WTC11 (cell line): ENCODE measurements at regions not wholly inside any gene's neighbourhood (a gene's known extent, or its start where the extent isn't known, plus 50 kb on each side); places are given as distances from the start of the nearest gene placed in this dataset.

Experiments used
- ATAC-seq: fragments of 200-7000 bp; cut with Tn5 transposase; 2 replicates; pipeline ENCODE4 v1.10.0; 2021; ENCODE audit warnings: mild to moderate bottlenecking, moderate library complexity
- CTCF ChIA-PET: fragments of 300-600 bp; sonication (Branson Sonifier 250); formaldehyde crosslinking; loops from one replicate; lab custom pipeline; 2021; ENCODE audit warnings: antibody characterized with exemption; lab: Charles Lee
- POLR2A ChIA-PET: fragments of 350-600 bp; sonication (Branson Sonifier 250); formaldehyde crosslinking; loops from one replicate; lab custom pipeline; 2021; ENCODE audit warnings: antibody characterized with exemption; lab: Charles Lee
- DNase-seq: peaks from one replicate; pipeline ENCODE4 v3.0.0; 2021; ENCODE audit warnings: low spot score
- H3K27ac Mint-ChIP-seq: 2 replicates; pipeline ENCODE4 v1.8.0; 2021; ENCODE audit warnings: mixed read lengths
- H3K27me3 Mint-ChIP-seq: 2 replicates; pipeline ENCODE4 v1.8.0; 2021; ENCODE audit warnings: low read depth, mild to moderate bottlenecking, moderate library complexity, mixed read lengths
- H3K36me3 Mint-ChIP-seq: 2 replicates; pipeline ENCODE4 v1.8.0; 2021; ENCODE audit warnings: mixed read lengths
- H3K4me1 Mint-ChIP-seq: 2 replicates; pipeline ENCODE4 v1.8.0; 2022; ENCODE audit warnings: mixed read lengths
- H3K4me3 Mint-ChIP-seq: 2 replicates; pipeline ENCODE4 v1.8.0; 2021; ENCODE audit warnings: mild to moderate bottlenecking, moderate library complexity, mixed read lengths
- H3K9me3 Mint-ChIP-seq: 2 replicates; pipeline ENCODE4 v1.8.0; 2021; ENCODE audit warnings: mixed read lengths
- CBFB ChIP-seq: sonication (generic); formaldehyde crosslinking; IDR thresholded peaks from 2 replicates; pipeline ENCODE4 v1.8.1; 2022; ENCODE audit warnings: mild to moderate bottlenecking, low read depth, missing genetic modification reagents
- CREB1 ChIP-seq: sonication (generic); formaldehyde crosslinking; IDR thresholded peaks from 2 replicates; pipeline ENCODE4 v1.8.0; 2023; ENCODE audit warnings: mild to moderate bottlenecking, missing genetic modification reagents
- GABPB1 ChIP-seq: sonication (generic); formaldehyde crosslinking; IDR thresholded peaks from 2 replicates; pipeline ENCODE4 v1.8.1; 2023; ENCODE audit warnings: mild to moderate bottlenecking, missing genetic modification reagents
- IRF2 ChIP-seq: sonication (generic); formaldehyde crosslinking; IDR thresholded peaks from 2 replicates; pipeline ENCODE4 v1.8.0; 2022; ENCODE audit warnings: low read depth, missing genetic modification reagents, borderline replicate concordance
- JUN ChIP-seq: sonication (generic); formaldehyde crosslinking; IDR thresholded peaks from 2 replicates; pipeline ENCODE4 v1.8.0; 2023; ENCODE audit warnings: mild to moderate bottlenecking, missing genetic modification reagents
- TEAD1 ChIP-seq: sonication (generic); formaldehyde crosslinking; IDR thresholded peaks from 2 replicates; pipeline ENCODE4 v1.8.0; 2022; ENCODE audit warnings: mild to moderate bottlenecking, missing genetic modification reagents
- ZBTB21 ChIP-seq: sonication (generic); formaldehyde crosslinking; IDR thresholded peaks from 2 replicates; pipeline ENCODE4 v1.8.1; 2023; ENCODE audit warnings: mild to moderate bottlenecking, missing genetic modification reagents, borderline replicate concordance
- ZNF121 ChIP-seq: sonication (generic); formaldehyde crosslinking; IDR thresholded peaks from 2 replicates; pipeline ENCODE4 v1.8.0; 2023; ENCODE audit warnings: missing genetic modification reagents
- ZNF232 ChIP-seq: sonication (generic); formaldehyde crosslinking; IDR thresholded peaks from 2 replicates; pipeline ENCODE4 v1.8.0; 2022; ENCODE audit warnings: mild to moderate bottlenecking, missing genetic modification reagents
- ZNF263 ChIP-seq: sonication (generic); formaldehyde crosslinking; IDR thresholded peaks from 2 replicates; pipeline ENCODE4 v1.8.1; 2022; ENCODE audit warnings: low read depth, mild to moderate bottlenecking, moderate library complexity, missing genetic modification reagents
- TF ChIP-seq, protein P1 (sequence below): sonication (generic); formaldehyde crosslinking; IDR thresholded peaks from 2 replicates; pipeline ENCODE4 v1.8.0; 2023; ENCODE audit warnings: missing genetic modification reagents, mild to moderate bottlenecking, borderline replicate concordance
- TF ChIP-seq, protein P2 (sequence below): fragments of 200-600 bp; IDR thresholded peaks from 2 replicates; pipeline ENCODE4 v1.8.0; 2022; ENCODE audit warnings: antibody characterized with exemption
- TF ChIP-seq, protein P3 (sequence below): sonication (generic); formaldehyde crosslinking; IDR thresholded peaks from 2 replicates; pipeline ENCODE4 v1.8.1; 2022; ENCODE audit warnings: low read depth, mild to moderate bottlenecking, moderate library complexity, missing genetic modification reagents, borderline replicate concordance
- TF ChIP-seq, protein P4 (sequence below): sonication (generic); formaldehyde crosslinking; IDR thresholded peaks from 2 replicates; pipeline ENCODE4 v1.8.0; 2022; ENCODE audit warnings: mild to moderate bottlenecking, missing genetic modification reagents

GRCh38 chr10:78458983-78459638, 425.4 kb downstream of the RPS24 start:
- CTCF ChIA-PET: no interaction called here

DNA sequence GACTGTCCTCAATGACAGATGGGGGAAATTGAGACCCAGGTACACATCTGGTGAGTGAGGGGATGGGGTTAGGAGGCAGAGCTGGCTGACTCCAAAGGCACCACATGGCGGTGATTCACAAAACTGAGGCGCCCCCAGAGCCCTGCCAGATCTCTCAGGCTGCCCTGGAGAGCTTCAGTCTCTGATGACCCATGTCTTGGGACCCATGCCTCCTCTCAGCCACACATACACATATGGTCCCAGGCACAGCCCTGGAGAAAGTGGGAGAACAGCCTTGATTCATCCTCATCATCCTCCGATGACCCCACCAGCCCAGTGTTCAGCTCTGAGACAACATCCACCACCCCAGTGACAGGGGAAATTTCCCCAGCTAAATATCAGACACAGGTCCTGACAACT, 426.0 kb downstream of the RPS24 start:
- ChIA-PET CTCF (no interaction called here), POLR2A (no interaction called here)
- no peak for ATAC-seq
- Mint-ChIP-seq H3K27ac (no peak overlapping the region), H3K27me3 (no peaks in the 10 kb centered on the region), H3K4me3 (no peak overlapping the region), H3K4me1 (peaks cover 8% of the 10 kb centered on the region), H3K36me3 (no peaks in the 10 kb centered on the region)
- DNase-seq: no peak
- TF ChIP-seq ZNF232 (CRISPR knock-in tag) (no peak), ZNF263 (CRISPR knock-in tag) (no peak), ZNF121 (CRISPR knock-in tag) (no peak), ZBTB21 (CRISPR knock-in tag) (no peak), TEAD1 (no peak), CREB1 (CRISPR knock-in tag) (no peak)
- TF ChIP-seq, protein P1, sequence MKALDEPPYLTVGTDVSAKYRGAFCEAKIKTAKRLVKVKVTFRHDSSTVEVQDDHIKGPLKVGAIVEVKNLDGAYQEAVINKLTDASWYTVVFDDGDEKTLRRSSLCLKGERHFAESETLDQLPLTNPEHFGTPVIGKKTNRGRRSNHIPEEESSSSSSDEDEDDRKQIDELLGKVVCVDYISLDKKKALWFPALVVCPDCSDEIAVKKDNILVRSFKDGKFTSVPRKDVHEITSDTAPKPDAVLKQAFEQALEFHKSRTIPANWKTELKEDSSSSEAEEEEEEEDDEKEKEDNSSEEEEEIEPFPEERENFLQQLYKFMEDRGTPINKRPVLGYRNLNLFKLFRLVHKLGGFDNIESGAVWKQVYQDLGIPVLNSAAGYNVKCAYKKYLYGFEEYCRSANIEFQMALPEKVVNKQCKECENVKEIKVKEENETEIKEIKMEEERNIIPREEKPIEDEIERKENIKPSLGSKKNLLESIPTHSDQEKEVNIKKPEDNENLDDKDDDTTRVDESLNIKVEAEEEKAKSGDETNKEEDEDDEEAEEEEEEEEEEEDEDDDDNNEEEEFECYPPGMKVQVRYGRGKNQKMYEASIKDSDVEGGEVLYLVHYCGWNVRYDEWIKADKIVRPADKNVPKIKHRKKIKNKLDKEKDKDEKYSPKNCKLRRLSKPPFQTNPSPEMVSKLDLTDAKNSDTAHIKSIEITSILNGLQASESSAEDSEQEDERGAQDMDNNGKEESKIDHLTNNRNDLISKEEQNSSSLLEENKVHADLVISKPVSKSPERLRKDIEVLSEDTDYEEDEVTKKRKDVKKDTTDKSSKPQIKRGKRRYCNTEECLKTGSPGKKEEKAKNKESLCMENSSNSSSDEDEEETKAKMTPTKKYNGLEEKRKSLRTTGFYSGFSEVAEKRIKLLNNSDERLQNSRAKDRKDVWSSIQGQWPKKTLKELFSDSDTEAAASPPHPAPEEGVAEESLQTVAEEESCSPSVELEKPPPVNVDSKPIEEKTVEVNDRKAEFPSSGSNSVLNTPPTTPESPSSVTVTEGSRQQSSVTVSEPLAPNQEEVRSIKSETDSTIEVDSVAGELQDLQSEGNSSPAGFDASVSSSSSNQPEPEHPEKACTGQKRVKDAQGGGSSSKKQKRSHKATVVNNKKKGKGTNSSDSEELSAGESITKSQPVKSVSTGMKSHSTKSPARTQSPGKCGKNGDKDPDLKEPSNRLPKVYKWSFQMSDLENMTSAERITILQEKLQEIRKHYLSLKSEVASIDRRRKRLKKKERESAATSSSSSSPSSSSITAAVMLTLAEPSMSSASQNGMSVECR (CRISPR knock-in tag): no peak
- TF ChIP-seq, protein P2, sequence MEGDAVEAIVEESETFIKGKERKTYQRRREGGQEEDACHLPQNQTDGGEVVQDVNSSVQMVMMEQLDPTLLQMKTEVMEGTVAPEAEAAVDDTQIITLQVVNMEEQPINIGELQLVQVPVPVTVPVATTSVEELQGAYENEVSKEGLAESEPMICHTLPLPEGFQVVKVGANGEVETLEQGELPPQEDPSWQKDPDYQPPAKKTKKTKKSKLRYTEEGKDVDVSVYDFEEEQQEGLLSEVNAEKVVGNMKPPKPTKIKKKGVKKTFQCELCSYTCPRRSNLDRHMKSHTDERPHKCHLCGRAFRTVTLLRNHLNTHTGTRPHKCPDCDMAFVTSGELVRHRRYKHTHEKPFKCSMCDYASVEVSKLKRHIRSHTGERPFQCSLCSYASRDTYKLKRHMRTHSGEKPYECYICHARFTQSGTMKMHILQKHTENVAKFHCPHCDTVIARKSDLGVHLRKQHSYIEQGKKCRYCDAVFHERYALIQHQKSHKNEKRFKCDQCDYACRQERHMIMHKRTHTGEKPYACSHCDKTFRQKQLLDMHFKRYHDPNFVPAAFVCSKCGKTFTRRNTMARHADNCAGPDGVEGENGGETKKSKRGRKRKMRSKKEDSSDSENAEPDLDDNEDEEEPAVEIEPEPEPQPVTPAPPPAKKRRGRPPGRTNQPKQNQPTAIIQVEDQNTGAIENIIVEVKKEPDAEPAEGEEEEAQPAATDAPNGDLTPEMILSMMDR: no peak
- TF ChIP-seq, protein P3, sequence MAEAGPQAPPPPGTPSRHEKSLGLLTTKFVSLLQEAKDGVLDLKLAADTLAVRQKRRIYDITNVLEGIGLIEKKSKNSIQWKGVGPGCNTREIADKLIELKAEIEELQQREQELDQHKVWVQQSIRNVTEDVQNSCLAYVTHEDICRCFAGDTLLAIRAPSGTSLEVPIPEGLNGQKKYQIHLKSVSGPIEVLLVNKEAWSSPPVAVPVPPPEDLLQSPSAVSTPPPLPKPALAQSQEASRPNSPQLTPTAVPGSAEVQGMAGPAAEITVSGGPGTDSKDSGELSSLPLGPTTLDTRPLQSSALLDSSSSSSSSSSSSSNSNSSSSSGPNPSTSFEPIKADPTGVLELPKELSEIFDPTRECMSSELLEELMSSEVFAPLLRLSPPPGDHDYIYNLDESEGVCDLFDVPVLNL (CRISPR knock-in tag): no peak
- TF ChIP-seq, all 79 proteins: peak for 0
- H3K9me3 Mint-ChIP-seq: no peaks in the 10 kb centered on the region

More at GRCh38 chr10:78458983-78459638, 425.4 kb downstream of the RPS24 start:
- H3K4me1 Mint-ChIP-seq: peaks cover 7% of the 10 kb centered on the region
- POLR2A ChIA-PET: no interaction called here
- no peak for ATAC-seq
- TF ChIP-seq GABPB1 (CRISPR knock-in tag) (peak; percentile 95), JUN (CRISPR knock-in tag) (no peak)
- TF ChIP-seq, all 79 proteins: peak for 1
- H3K4me3 Mint-ChIP-seq: no peak overlapping the region
- no peaks in the 10 kb centered on the region for H3K9me3 Mint-ChIP-seq
- no peaks in the 10 kb centered on the region for H3K27me3 Mint-ChIP-seq
- H3K36me3 Mint-ChIP-seq: no peaks in the 10 kb centered on the region
- DNase-seq: no peak
- H3K27ac Mint-ChIP-seq: no peak overlapping the region

- H3K9me3 Mint-ChIP-seq: no peaks in the 10 kb centered on the region
- no peak for TF ChIP-seq CBFB (CRISPR knock-in tag)
- TF ChIP-seq, protein P4, sequence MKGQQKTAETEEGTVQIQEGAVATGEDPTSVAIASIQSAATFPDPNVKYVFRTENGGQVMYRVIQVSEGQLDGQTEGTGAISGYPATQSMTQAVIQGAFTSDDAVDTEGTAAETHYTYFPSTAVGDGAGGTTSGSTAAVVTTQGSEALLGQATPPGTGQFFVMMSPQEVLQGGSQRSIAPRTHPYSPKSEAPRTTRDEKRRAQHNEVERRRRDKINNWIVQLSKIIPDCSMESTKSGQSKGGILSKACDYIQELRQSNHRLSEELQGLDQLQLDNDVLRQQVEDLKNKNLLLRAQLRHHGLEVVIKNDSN (CRISPR knock-in tag): no peak
- no peak for TF ChIP-seq IRF2 (CRISPR knock-in tag)
- no peak overlapping the region for H3K4me3 Mint-ChIP-seq
- ATAC-seq (no peak), DNase-seq (no peak)
- no peaks in the 10 kb centered on the region for H3K36me3 Mint-ChIP-seq
- no peak overlapping the region for H3K27ac Mint-ChIP-seq
- ChIA-PET POLR2A (no interaction called here), CTCF (no interaction called here)
- no peaks in the 10 kb centered on the region for H3K27me3 Mint-ChIP-seq
- peaks cover 14% of the 10 kb centered on the region for H3K4me1 Mint-ChIP-seq
Observed at GRCh38 chr10:78460204-78460603, 426.5 kb downstream of the RPS24 start.
